PC-9 (cell line): ENCODE measurements at regions not wholly inside any gene's neighbourhood (a gene's known extent, or its start where the extent isn't known, plus 50 kb on each side); places are given as distances from the start of the nearest gene placed in this dataset.

ENCODE experiments used
- BruUV-seq: library from RNA; stranded (reverse); fragments of 400-500 nt; replicated peaks from 2 replicates; lab custom pipeline; 2021; lab: Mats Ljungman, UMichigan
- CTCF ChIA-PET: fragments of 300-600 bp; sonication (Branson Sonifier 250); formaldehyde crosslinking; loops from one replicate; lab custom pipeline; 2022; ENCODE audit warnings: antibody characterized with exemption; lab: Charles Lee
- POLR2A ChIA-PET: fragments of 300-600 bp; sonication (Branson Sonifier 250); formaldehyde crosslinking; loops from one replicate; lab custom pipeline; 2022; ENCODE audit warnings: antibody characterized with exemption; ENCODE audit not compliant: unreplicated experiment; lab: Charles Lee
- DNase-seq, 2 experiments: peaks; one replicate each; pipeline versions ENCODE4 v3.0.0 to v3.0.0-alpha.2; 2015 to 2022; ENCODE audit warnings: mixed read lengths in 1 of 2
- H2AFZ ChIP-seq: fragments of 200-600 bp; sonication (generic); 2 replicates; pipeline ENCODE4 v1.8.1; 2017; ENCODE audit warnings: antibody characterized with exemption
- H3F3A ChIP-seq: fragments of 200-600 bp; sonication (generic); 2 replicates; pipeline ENCODE4 v1.8.1; 2017; ENCODE audit warnings: antibody characterized with exemption, mild to moderate bottlenecking, low read depth; ENCODE audit not compliant: insufficient read depth
- H3K27ac ChIP-seq: fragments of 200-600 bp; sonication (generic); 2 replicates; pipeline ENCODE4 v1.6.1; 2016; ENCODE audit warnings: mixed run types
- H3K27me3 ChIP-seq: fragments of 200-600 bp; sonication (generic); 2 replicates; pipeline ENCODE4 v1.6.1; 2016; ENCODE audit warnings: low read depth, mixed run types; ENCODE audit not compliant: insufficient read depth
- H3K36me3 ChIP-seq: fragments of 200-600 bp; sonication (generic); 2 replicates; pipeline ENCODE4 v1.6.1; 2016; ENCODE audit warnings: low read depth, mixed run types
- H3K4me1 ChIP-seq: fragments of 200-600 bp; sonication (generic); replicated peaks from 2 replicates; pipeline ENCODE4 v1.6.1; 2016; ENCODE audit warnings: mixed run types; ENCODE audit not compliant: insufficient read depth
- H3K4me2 ChIP-seq: fragments of 200-600 bp; sonication (generic); 2 replicates; pipeline ENCODE4 v1.6.1; 2017; ENCODE audit warnings: mixed run types
- H3K4me3 ChIP-seq: fragments of 200-600 bp; sonication (generic); 2 replicates; pipeline ENCODE4 v1.6.1; 2016; ENCODE audit warnings: mixed run types
- H3K79me2 ChIP-seq: fragments of 200-600 bp; sonication (generic); 2 replicates; pipeline ENCODE4 v1.6.1; 2017; ENCODE audit warnings: low read depth, mixed run types
- H3K9me2 ChIP-seq: fragments of 200-600 bp; sonication (generic); 2 replicates; pipeline ENCODE4 v1.8.1; 2017; ENCODE audit warnings: mild to moderate bottlenecking; ENCODE audit not compliant: insufficient read depth
- H3K9me3 ChIP-seq: fragments of 200-600 bp; sonication (generic); 2 replicates; pipeline ENCODE4 v1.8.1; 2016; ENCODE audit warnings: low read depth; ENCODE audit not compliant: insufficient read depth
- H4K20me1 ChIP-seq: fragments of 200-600 bp; sonication (generic); 2 replicates; pipeline ENCODE4 v1.8.1; 2017; ENCODE audit not compliant: insufficient read depth
- EZH2 ChIP-seq: fragments of 200-600 bp; sonication (generic); IDR thresholded peaks from 2 replicates; pipeline ENCODE4 v1.8.0; 2017; ENCODE audit warnings: antibody characterized with exemption, low read depth
- intact Hi-C: fragments of 100-400 bp; cut with micrococcal nuclease; formaldehyde crosslinking; loops from one replicate; pipeline ENCODE4 v1.10.0; 2022; ENCODE audit not compliant: unreplicated experiment
- TF ChIP-seq, protein P1 (sequence below): fragments of 200-600 bp; sonication (generic); conservative IDR thresholded peaks from 2 replicates; pipeline ENCODE4 v1.6.1; 2017; ENCODE audit warnings: mixed run types, antibody characterized with exemption, mild to moderate bottlenecking, moderate library complexity

DNA sequence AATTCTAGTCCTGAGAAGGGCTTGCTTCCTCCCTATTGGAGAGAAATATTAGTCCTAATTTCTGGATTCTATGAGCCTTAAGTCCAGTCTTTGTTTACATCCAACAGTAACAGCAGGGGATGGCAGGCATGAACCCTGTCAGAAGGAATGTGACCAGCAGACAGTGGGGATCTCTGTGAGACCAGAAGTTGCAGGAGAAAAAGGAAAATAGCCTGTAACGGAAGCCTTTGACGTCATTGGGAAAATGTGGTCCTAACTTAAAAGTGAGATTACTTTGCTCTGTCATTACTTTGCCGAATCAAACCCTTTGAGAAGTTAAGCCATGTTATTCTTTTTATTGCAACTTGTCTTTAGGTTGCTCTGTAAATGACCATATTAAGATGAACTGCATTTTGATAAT lies 218.2 kb upstream of the PRICKLE1 start:
- no peak overlapping the region for H3K4me3 ChIP-seq
- H3K27ac ChIP-seq, result no peak overlapping the region
- no peaks in the 10 kb centered on the region for H3K9me2 ChIP-seq
- no peaks in the 10 kb centered on the region for H3F3A ChIP-seq
- H3K27me3 ChIP-seq, result no peaks in the 10 kb centered on the region
- DNase-seq, result no peak
- H3K4me2 ChIP-seq, result no peak overlapping the region
- TF ChIP-seq, protein P1, sequence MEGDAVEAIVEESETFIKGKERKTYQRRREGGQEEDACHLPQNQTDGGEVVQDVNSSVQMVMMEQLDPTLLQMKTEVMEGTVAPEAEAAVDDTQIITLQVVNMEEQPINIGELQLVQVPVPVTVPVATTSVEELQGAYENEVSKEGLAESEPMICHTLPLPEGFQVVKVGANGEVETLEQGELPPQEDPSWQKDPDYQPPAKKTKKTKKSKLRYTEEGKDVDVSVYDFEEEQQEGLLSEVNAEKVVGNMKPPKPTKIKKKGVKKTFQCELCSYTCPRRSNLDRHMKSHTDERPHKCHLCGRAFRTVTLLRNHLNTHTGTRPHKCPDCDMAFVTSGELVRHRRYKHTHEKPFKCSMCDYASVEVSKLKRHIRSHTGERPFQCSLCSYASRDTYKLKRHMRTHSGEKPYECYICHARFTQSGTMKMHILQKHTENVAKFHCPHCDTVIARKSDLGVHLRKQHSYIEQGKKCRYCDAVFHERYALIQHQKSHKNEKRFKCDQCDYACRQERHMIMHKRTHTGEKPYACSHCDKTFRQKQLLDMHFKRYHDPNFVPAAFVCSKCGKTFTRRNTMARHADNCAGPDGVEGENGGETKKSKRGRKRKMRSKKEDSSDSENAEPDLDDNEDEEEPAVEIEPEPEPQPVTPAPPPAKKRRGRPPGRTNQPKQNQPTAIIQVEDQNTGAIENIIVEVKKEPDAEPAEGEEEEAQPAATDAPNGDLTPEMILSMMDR, result no peak
- no peak for TF ChIP-seq EZH2
- intact Hi-C loops, result no loop called here
- no peaks in the 10 kb centered on the region for H4K20me1 ChIP-seq
- POLR2A ChIA-PET, result no interaction called here
- CTCF ChIA-PET, result no interaction called here
- H3K9me3 ChIP-seq, result no peaks in the 10 kb centered on the region
- H3K79me2 ChIP-seq, result no peaks in the 10 kb centered on the region
- H3K36me3 ChIP-seq, result no peaks in the 10 kb centered on the region
- BruUV-seq, result no TSS peak
- H3K4me1 ChIP-seq, result no peaks in the 10 kb centered on the region
- H2AFZ ChIP-seq, result no peak overlapping the region; the same call in 1 of the 2 replicates

DNA sequence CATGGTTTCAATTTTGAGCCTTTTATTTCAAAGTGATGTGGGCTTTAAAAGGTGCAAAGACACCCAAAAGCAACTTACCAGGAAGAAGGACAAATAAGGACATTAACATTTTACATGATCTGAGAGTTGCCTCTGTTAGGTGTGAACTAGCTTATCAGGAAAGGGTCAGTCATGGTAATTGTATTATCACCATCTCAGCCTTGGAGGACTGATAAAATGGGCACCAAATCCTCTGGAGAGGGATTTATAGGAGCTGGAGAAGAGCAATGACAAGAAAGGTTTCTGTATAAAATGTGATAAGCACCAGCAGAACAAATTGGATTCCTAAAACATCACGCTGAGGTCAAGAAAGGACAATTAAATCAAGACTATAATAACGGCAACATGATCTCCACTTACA lies 217.7 kb upstream of the PRICKLE1 start:
- no peaks in the 10 kb centered on the region for H3K9me2 ChIP-seq
- H3K9me3 ChIP-seq, result no peaks in the 10 kb centered on the region
- TF ChIP-seq EZH2, result no peak
- TF ChIP-seq, protein P1, result no peak
- intact Hi-C loops, result no loop called here
- ChIA-PET POLR2A (no interaction called here), CTCF (no interaction called here)
- no peak overlapping the region for H2AFZ ChIP-seq
- no peaks in the 10 kb centered on the region for H3F3A ChIP-seq
- no peaks in the 10 kb centered on the region for H4K20me1 ChIP-seq
- H3K27me3 ChIP-seq, result no peaks in the 10 kb centered on the region
- H3K4me2 ChIP-seq, result no peak overlapping the region
- H3K4me3 ChIP-seq, result no peak overlapping the region
- H3K36me3 ChIP-seq, result no peaks in the 10 kb centered on the region
- DNase-seq, result no peak
- H3K27ac ChIP-seq, result no peak overlapping the region
- BruUV-seq, result no TSS peak
- no peaks in the 10 kb centered on the region for H3K4me1 ChIP-seq
- H3K79me2 ChIP-seq, result no peaks in the 10 kb centered on the region

DNA sequence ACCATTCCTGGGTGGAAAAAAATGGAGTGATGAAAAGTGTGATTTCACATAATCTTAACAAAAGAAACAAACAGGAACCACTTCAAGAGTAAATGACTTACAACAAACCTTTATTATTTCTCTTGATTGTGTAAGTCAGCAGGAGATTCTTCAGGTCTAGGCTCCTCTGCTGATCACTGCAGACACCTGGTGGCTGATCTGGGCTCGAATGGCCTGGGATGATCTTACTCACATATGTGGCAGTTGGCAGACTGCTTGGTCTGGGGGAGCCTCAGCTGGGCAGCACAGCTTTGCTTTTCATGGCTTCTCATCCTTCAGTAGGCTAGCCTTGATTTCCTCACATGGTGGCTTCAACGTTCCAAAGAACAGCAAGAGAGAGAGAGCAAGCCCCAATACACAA lies 215.4 kb upstream of the PRICKLE1 start:
- Histone ChIP-seq H3K9me2 (no peaks in the 10 kb centered on the region), H2AFZ (no peak overlapping the region), H3K9me3 (no peaks in the 10 kb centered on the region), H3K4me2 (no peak overlapping the region), H3K36me3 (no peaks in the 10 kb centered on the region), H3K4me1 (no peaks in the 10 kb centered on the region), H3K79me2 (no peaks in the 10 kb centered on the region), H3K27ac (no peak overlapping the region), H4K20me1 (no peaks in the 10 kb centered on the region), H3K27me3 (no peaks in the 10 kb centered on the region), H3K4me3 (no peak overlapping the region), H3F3A (no peaks in the 10 kb centered on the region)
- POLR2A ChIA-PET, result no interaction called here
- BruUV-seq, result no TSS peak
- DNase-seq, result no peak
- intact Hi-C loops, result no loop called here
- CTCF ChIA-PET, result no interaction called here
- TF ChIP-seq, protein P1, result 0 out of 2 replicates have a peak, but pooled peaks have one; percentile 17
- TF ChIP-seq EZH2, result no peak
